ENCODE measurements at regions not wholly inside any gene's neighbourhood (a gene's known extent, or its start where the extent isn't known, plus 50 kb on each side); places are given as distances from the start of the nearest gene placed in this dataset.

GRCh38 chr4:3853388-3854035 is 87.3 kb downstream of the ADRA2C start:
- no peak for DNase-seq

GRCh38 chr4:3854661-3855060 is 88.5 kb downstream of the ADRA2C start:
- no peak for DNase-seq

GRCh38 chr4:3855646-3856045 is 89.5 kb downstream of the ADRA2C start:
- DNase-seq: no peak

- no peak for DNase-seq
Measured at GRCh38 chr4:3856604-3857204, 90.5 kb downstream of the ADRA2C start.

- no peak for DNase-seq
Measured at GRCh38 chr4:3857269-3857926, 91.2 kb downstream of the ADRA2C start.

- no peak for DNase-seq
Measured at GRCh38 chr4:3858046-3858730, 92.0 kb downstream of the ADRA2C start.

- no peak for DNase-seq
Measured at GRCh38 chr4:3858765-3859388, 92.7 kb downstream of the ADRA2C start.

- no peak for DNase-seq
Measured at GRCh38 chr4:3859571-3859970, 93.4 kb downstream of the ADRA2C start.

- DNase-seq: no peak
Measured at GRCh38 chr4:3860061-3860912, 94.1 kb downstream of the ADRA2C start.

GRCh38 chr4:3860913-3861636 is 94.9 kb downstream of the ADRA2C start:
- DNase-seq: no peak

GRCh38 chr4:3861720-3862639 is 95.8 kb downstream of the ADRA2C start:
- no peak for DNase-seq

GRCh38 chr4:3862640-3863420 is 96.6 kb downstream of the ADRA2C start:
- DNase-seq: no peak

GRCh38 chr4:3863841-3864741 is 97.9 kb downstream of the ADRA2C start:
- DNase-seq: no peak

- no peak for DNase-seq
Measured at GRCh38 chr4:3864742-3865721, 98.8 kb downstream of the ADRA2C start.

GRCh38 chr4:3865986-3866812 is 100.0 kb downstream of the ADRA2C start:
- DNase-seq: no peak

GRCh38 chr4:3866813-3867129 is 100.6 kb downstream of the ADRA2C start:
- no peak for DNase-seq

Data from Kasumi-1 (cell line).